Panc1 (cell line): ENCODE measurements at regions not wholly inside any gene's neighbourhood (a gene's known extent, or its start where the extent isn't known, plus 50 kb on each side); places are given as distances from the start of the nearest gene placed in this dataset.

Source experiments
- CTCF ChIP-seq: fragments of 450-650 bp; IDR thresholded peaks from 2 replicates; pipeline ENCODE4 v1.5.1; 2017; ENCODE audit warnings: mild to moderate bottlenecking
- POLR2AphosphoS5 ChIP-seq: IDR thresholded peaks from 2 replicates; pipeline ENCODE4 v1.6.1; 2012; ENCODE audit warnings: mild to moderate bottlenecking, low read depth, low read length, moderate library complexity
- REST ChIP-seq, 2 experiments: IDR thresholded peaks; 2 replicates each; pipeline ENCODE4 v1.6.1; 2011 to 2012; ENCODE audit warnings: low read depth in 2 of 2, control low read depth in 1 of 2, low read length in 1 of 2, mild to moderate bottlenecking in 1 of 2, moderate library complexity in 1 of 2; ENCODE audit not compliant: insufficient read depth in 1 of 2
- SIN3A ChIP-seq: IDR thresholded peaks from 2 replicates; pipeline ENCODE4 v1.6.1; 2012; ENCODE audit warnings: low read depth, mild to moderate bottlenecking, low read length, moderate library complexity, borderline replicate concordance; ENCODE audit not compliant: insufficient read depth

- TF ChIP-seq CTCF (no peak), POLR2AphosphoS5 (no peak), REST (IDR thresholded peaks at IDR 0.05; ENCODE audit: insufficient read depth in 1 of 2, low read depth in 2 of 2, low read length in 1 of 2) (no peak), SIN3A (no peak)
Observed at GRCh38 chr16:65869261-65869660, 497.2 kb upstream of the CDH5 start.
